B cell (primary cell): ENCODE measurements at regions not wholly inside any gene's neighbourhood (a gene's known extent, or its start where the extent isn't known, plus 50 kb on each side); places are given as distances from the start of the nearest gene placed in this dataset.

Source experiments
- CTCF ChIP-seq: fragments of 200-600 bp; IDR thresholded peaks from one replicate; pipeline ENCODE4 v1.8.0; 2022; ENCODE audit warnings: antibody characterized with exemption, mild to moderate bottlenecking
- EZH2 ChIP-seq: IDR thresholded peaks from 2 replicates; pipeline ENCODE4 v1.6.1; 2012; ENCODE audit warnings: borderline replicate concordance, low read depth, mild to moderate bottlenecking, moderate library complexity, low read length; ENCODE audit not compliant: insufficient read depth, poor library complexity, severe bottlenecking

DNA sequence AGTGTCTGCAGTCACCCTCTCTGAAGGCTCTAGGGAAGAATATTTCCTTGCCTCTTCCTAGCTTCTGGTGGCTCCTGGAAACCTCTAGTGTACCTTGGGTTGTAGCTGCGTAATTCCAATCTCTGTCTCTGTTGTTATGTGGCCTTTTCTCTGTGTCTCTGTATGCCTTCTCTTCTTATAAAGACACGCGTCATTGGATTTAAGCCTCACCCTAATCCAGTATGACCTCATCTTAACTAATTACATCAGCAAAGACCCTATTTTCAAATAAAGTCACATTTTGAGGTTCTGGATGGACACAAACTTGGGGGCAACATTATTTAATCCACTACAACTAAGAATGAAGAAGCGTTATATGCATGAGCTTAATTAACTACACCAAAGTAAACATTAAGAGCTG is 111.4 kb upstream of the ZNF184 start:
- TF ChIP-seq CTCF = no peak
- TF ChIP-seq EZH2 = no peak
